ENCODE measurements at regions not wholly inside any gene's neighbourhood (a gene's known extent, or its start where the extent isn't known, plus 50 kb on each side); places are given as distances from the start of the nearest gene placed in this dataset.

DNA sequence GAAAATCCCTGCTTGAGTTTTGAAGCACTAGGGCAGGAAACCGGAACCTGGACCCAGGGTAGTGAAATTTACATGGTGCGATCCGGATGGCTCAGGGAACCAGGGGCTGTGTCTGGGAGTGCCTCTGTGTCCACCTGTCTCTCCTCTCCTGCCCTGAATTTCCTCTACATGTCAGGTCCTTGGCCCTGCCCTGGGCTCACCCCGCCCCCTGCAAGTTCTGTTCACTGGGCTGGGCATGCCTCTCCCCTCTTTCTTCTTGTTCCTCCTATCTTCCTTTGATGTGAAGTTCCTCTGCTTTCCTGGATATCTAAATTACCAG lies 435.9 kb upstream of the RBMS3 start:
- TF ChIP-seq, protein P1, sequence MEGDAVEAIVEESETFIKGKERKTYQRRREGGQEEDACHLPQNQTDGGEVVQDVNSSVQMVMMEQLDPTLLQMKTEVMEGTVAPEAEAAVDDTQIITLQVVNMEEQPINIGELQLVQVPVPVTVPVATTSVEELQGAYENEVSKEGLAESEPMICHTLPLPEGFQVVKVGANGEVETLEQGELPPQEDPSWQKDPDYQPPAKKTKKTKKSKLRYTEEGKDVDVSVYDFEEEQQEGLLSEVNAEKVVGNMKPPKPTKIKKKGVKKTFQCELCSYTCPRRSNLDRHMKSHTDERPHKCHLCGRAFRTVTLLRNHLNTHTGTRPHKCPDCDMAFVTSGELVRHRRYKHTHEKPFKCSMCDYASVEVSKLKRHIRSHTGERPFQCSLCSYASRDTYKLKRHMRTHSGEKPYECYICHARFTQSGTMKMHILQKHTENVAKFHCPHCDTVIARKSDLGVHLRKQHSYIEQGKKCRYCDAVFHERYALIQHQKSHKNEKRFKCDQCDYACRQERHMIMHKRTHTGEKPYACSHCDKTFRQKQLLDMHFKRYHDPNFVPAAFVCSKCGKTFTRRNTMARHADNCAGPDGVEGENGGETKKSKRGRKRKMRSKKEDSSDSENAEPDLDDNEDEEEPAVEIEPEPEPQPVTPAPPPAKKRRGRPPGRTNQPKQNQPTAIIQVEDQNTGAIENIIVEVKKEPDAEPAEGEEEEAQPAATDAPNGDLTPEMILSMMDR (IDR thresholded peaks at IDR 0.05) = no peak
- TF ChIP-seq EZH2 (IDR thresholded peaks at IDR 0.05) = no peak
